Erythroblast (primary cell): ENCODE measurements at regions not wholly inside any gene's neighbourhood (a gene's known extent, or its start where the extent isn't known, plus 50 kb on each side); places are given as distances from the start of the nearest gene placed in this dataset.
"Not testable (repeated sequence)": the region's sequence is repeated elsewhere in the genome, so short reads cannot be mapped to it uniquely, and the experiment has no call there.

ENCODE experiments used
- DNase-seq, 2 experiments: peaks; one replicate each; lab custom pipeline; 2025; lab: John Stamatoyannopoulos, UW
- GATA1 ChIP-seq: IDR thresholded peaks from 2 replicates; pipeline ENCODE4 v1.6.1; 2011; ENCODE audit warnings: low read depth, mild to moderate bottlenecking, control low read depth, low read length, moderate library complexity
- POLR2A ChIP-seq: IDR thresholded peaks from 2 replicates; pipeline ENCODE4 v1.6.1; 2011; ENCODE audit warnings: mild to moderate bottlenecking, low read length

DNA sequence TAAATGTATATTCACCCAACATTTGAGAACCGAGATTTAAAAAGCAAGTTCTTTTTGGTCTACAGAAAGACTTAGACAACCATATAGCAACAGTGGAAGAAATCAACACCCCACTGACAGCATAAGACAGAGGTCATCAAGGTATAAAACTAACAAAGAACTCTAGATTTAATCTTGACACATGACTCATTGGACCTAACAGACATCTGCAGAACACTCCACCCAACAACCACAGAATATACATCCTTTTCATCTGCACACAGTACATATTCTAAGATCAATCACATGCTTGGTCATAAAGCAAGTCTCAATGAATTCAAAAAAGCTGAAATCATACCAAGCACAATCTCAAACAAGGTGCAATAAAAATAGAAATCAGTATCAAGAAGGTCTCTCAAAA is 65.8 kb downstream of the SPIN4 start:
- TF ChIP-seq POLR2A, result no peak
- no peak for TF ChIP-seq GATA1

DNA sequence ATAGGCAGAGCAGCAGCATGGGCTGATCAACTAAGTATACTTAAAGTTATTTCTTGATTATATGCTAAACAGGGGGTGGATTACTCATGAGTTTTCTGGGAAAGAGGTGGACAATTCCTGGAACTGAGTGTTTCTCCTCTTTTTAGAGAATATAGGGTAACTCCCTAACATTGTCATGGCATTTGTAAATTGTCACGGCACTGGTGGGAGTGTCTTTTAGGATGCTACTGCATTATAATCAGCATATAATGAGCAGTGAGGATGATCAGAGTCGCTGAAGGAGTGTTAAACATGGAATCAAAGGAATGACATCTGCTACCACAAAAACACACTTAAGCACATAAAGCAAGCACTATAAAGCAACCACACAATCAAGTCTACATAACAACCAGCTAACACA is 66.5 kb downstream of the SPIN4 start:
- TF ChIP-seq POLR2A (no peak), GATA1 (no peak)
- DNase-seq, result no peak

More for the DNA sequence above, 65.8 kb downstream of the SPIN4 start:
- DNase-seq, result no peak

DNA sequence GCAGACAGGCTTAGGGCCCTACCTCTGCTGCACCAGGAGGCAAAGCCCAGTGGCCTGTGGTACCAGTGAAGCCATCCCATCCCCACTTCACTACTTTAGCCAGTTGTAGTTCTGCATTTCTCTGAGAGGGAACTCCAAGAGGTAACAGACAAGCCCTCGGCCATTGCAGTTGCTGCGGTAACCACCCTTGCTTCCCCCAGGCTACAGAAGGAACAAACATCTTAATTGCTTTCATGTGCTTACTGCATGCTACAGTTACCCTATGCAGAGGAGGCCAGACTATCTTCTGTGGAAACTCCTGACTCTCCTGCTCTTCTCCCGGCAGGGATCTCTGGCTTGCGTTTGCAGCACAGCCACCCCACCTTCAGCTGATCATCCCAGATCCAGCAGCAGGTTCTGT is 67.8 kb downstream of the SPIN4 start:
- TF ChIP-seq GATA1 (no peak), POLR2A (no peak)

DNA sequence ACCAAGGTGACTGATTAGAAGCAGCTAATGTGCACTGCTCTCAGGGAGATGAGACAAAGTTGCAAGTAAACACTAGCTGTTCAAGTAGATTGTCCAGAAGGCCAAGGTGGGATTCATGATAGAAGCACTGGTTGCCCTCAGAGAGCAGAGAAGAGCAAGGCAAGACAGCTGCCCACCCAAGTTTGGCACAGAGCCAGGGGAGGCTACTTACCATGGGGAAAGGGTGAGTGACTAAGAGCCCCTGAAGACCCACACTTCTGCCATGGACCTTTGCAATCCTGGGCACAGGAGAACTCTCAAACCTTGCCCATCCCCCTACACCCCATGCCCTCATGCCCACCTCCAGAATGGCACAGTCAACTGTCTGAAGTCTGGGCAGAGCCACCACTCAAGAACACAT is 68.3 kb downstream of the SPIN4 start:
- TF ChIP-seq GATA1 (no peak), POLR2A (no peak)
- DNase-seq, result no peak

More for the DNA sequence above, 67.8 kb downstream of the SPIN4 start:
- DNase-seq, result no peak

DNA sequence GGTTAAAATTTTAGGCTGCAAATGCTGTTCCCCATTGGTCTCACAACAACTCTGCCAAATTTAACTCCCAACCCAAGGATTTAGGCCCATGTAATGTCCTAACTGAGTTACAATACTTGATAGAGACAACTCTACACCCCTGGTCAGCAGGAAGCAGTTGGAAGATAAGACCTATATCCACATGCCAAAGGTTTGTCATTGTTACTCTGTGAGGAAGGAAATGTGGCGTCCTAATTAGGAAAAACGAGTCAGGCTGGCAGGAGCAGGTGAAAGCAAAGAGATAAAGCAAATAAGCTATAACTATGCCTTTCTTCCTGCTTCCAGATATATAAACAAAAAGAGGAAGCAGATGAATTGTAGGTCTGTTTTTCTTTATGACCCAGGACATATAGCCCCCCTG is 69.1 kb downstream of the SPIN4 start:
- TF ChIP-seq POLR2A (no peak), GATA1 (no peak)
- DNase-seq, result no peak

DNA sequence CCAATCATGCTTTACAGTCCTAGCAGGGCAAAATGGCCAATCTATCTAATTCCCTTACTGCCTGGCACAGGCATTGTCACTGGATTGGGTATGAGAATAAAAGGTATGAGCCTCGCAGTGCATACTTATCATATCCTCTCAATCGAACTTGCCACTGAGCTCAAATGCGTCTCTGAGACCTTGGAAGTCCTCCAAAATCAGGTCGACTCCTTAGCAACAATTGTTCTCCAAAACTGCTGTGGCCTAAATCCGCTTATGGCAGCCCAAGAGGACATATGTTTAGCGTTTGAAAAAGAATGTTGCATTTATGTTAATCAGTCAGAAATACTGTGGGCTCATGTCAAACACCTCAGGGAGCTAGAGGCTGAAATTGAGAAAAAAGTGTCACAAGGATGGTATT is 69.7 kb downstream of the SPIN4 start:
- no peak for TF ChIP-seq GATA1
- TF ChIP-seq POLR2A, result no peak
- DNase-seq, result no peak

GRCh38 chrX:63277394-63277793 is 73.7 kb downstream of the SPIN4 start:
- not testable (repeated sequence) for DNase-seq

- no peak for TF ChIP-seq POLR2A
- DNase-seq, result no peak
Observed at GRCh38 chrX:63275127-63275526, 76.0 kb downstream of the SPIN4 start.

- no peak for DNase-seq
Observed at GRCh38 chrX:63270873-63271272, 80.3 kb downstream of the SPIN4 start.

GRCh38 chrX:63258144-63258543 is 93.0 kb downstream of the SPIN4 start:
- no peak for DNase-seq
- no peak for TF ChIP-seq POLR2A
- no peak for TF ChIP-seq GATA1

More at GRCh38 chrX:63270873-63271272, 80.3 kb downstream of the SPIN4 start:
- no peak for TF ChIP-seq GATA1

DNA sequence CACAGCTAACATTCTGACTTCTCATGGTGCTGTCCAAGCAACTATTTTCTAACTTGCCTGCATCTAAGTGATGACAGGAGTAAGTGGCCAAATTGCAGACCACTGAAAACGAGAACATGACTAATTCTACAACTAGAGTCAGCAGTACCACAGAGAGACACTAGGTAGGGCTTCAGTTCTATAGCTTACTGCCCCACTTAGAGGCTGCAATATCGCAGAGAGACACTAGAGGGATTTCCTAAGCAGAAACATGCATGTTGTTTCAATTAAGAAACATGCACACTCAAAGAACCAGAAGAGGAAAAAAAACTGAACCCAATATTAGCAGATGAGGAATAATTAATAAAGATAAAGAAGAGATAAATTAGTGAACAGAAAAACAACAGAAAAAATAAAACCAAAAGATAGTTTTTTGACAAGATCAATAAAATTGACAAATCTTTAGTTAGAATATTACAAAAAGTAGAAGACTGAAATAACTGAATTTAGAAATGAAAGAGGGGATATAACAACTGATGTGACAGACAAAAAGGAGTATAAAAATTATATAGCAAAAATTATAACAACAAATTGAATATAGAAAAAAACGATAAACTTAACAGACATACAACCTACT is 100.8 kb downstream of the SPIN4 start:
- TF ChIP-seq GATA1 (no peak), POLR2A (no peak)
- no peak for DNase-seq

GRCh38 chrX:63242689-63243088 is 108.4 kb downstream of the SPIN4 start:
- not testable (repeated sequence) for DNase-seq

- DNase-seq, result not testable (repeated sequence)
Observed at GRCh38 chrX:63235963-63236362, 115.2 kb downstream of the SPIN4 start.

DNA sequence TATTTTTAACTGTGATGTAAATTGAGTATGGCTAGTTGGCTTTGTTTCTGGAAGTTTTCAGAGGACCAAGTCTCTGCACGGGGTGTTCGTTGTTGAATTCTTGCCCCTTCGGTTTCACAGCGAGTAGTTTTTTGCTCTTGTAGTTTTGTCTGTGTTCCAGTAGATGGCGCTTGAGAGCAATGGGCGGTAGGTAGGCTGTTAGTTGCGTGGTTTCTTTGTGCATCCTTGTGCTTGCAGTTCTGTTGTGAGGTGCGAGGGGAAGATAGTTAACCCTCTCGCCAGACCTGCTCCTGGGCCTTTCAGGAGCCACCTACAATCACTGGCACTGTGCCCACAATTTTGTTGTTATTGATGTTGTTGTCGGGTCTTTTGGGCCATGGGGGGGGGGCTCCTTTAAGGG is 118.1 kb downstream of the SPIN4 start:
- DNase-seq, result not testable (repeated sequence)

DNA sequence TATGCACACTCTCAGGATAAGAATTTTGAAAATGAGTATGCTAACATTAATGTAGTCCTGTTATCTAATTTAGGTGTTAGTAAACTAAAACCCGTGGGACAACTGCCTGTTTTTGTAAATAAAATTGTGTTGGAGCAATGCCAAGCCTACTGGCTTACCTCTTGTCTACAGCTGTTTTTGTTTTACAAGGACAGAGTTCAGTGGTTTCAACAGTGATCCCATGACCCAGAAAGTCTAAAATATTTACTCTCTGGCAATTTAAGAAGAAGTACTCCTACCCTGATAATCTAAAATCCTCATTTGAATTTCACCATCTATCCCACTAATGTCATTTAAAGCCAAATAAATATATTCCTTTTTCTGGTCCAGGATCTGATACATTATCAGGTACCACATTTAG is 132.9 kb downstream of the SPIN4 start:
- not testable (repeated sequence) for DNase-seq

DNA sequence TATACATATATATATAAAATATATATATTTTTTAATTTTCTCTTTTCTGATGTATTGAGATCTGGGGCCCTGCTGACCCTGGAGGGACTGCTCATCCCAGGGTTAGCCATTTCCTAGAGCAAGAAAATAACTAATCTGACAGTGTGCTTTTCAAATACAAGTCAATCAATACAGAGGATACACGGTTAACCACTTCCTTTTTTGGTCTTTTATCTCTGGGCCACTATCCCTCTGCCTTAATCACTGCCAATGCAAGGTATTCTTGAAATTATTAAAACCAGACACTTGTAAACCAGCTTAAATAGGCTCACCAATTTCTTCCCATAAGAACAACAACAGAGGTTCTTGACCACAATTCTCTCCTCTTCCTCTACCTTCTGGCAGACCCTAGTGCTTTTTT is 133.6 kb downstream of the SPIN4 start:
- DNase-seq, result not testable (repeated sequence)

DNA sequence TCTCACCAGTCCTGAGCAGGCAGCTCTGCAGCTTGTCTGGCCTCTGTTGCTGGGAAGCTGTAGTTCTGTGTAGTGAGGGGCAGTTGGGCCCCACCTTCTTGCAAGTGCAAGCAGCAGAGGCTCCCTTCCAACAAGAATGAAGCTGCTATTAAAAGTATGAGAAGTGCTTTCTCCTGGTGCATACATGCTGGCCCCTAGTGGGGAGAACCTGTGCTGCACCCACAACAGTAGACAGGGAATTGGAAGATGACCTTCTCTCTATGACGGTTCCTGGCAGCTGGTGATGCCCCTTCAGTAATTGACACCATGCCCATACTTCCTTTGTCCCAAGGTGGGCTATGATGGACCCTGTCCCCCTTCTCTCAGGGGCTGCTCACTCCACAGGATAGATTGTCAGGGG is 141.5 kb downstream of the SPIN4 start:
- not testable (repeated sequence) for DNase-seq

- DNase-seq, result not testable (repeated sequence)
Observed at GRCh38 chrX:63209128-63209527, 142.0 kb downstream of the SPIN4 start.

GRCh38 chrX:63204266-63205074 is 146.7 kb downstream of the SPIN4 start:
- DNase-seq, result not testable (repeated sequence)

DNA sequence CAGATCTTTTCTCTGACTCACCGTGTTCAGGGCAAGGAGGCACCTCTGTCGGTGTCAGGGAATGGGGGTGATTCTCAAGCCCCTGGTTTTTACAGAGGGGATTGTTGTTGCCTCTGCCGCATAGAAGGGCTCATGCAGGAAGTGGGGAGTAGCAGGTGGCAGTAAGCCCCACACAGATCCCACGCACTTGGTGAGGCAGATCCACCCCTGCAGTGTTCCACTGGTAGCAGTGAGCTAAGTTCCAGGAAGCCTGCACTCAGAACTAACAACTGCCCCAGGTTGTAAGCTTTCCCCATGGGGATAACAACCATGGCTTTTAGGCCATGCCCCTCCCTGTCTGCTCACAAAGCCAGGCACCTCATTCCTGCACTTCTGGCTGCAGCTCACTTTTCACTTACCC is 149.1 kb downstream of the SPIN4 start:
- not testable (repeated sequence) for DNase-seq

DNA sequence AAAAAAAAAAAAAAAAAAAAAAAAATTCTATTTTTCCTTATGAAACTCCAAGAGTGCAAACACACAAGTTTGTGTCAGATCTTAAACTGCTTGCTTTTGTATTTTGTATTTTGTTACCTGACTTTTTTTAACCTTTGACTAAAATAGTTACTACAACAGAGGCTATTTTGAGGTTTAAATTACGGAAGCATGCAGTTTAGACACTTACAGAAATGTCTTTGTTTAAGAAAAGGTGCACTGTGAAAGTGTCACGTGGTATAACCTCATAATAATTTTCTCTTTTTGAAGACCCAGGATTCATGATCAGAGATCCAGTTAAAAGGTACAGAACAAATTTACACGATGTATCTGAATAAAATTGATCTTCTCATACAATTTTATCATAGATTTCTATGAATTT is 152.4 kb downstream of the SPIN4 start:
- DNase-seq, result not testable (repeated sequence)
